HG02642 (cell line): ENCODE measurements at regions not wholly inside any gene's neighbourhood (a gene's known extent, or its start where the extent isn't known, plus 50 kb on each side); places are given as distances from the start of the nearest gene placed in this dataset.

Source experiments
- ATAC-seq: cut with Tn5 transposase; IDR thresholded peaks from one replicate; pipeline ENCODE4 v1.9.1; 2021; ENCODE audit warnings: mild to moderate bottlenecking; ENCODE audit not compliant: unreplicated experiment, poor library complexity

DNA sequence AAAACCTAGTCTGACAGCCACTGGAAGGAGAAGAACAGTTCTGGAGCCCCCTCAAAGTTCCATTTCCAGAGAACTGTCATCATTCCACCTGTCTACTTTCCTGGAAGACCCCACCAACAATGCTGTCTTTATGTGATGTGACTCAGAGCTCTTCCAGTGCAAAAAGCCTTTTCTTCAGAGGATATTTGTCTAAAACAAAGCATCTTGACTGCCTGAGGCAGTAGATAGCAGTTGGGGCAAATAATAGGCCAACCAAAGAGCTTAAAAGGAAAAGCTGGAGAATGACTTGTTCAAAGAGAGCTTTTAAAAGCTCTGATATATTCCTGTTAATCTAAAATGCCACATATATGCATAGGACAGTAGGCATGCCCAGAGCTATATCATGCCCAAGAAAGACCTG, 62.6 kb downstream of the MIS18A start:
- no peak for ATAC-seq

DNA sequence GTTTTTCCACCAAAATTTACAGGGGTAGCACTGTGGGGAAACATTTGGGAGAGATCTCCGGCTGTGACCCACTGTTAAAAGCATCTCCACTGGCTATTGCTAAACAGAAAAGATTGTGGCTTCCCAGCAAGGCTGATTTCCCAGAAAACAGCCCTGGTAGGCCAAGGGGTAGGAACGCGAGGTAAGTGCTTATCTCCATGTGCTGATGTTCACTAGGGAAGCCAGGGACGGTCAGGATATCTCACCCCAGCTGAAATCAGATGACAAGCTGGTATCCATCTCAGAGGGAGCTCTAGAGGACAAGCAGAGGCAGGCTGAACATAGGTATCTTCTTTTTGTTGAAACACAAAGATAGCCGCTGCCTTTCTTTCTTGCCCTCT, 63.6 kb downstream of the MIS18A start:
- no peak for ATAC-seq

DNA sequence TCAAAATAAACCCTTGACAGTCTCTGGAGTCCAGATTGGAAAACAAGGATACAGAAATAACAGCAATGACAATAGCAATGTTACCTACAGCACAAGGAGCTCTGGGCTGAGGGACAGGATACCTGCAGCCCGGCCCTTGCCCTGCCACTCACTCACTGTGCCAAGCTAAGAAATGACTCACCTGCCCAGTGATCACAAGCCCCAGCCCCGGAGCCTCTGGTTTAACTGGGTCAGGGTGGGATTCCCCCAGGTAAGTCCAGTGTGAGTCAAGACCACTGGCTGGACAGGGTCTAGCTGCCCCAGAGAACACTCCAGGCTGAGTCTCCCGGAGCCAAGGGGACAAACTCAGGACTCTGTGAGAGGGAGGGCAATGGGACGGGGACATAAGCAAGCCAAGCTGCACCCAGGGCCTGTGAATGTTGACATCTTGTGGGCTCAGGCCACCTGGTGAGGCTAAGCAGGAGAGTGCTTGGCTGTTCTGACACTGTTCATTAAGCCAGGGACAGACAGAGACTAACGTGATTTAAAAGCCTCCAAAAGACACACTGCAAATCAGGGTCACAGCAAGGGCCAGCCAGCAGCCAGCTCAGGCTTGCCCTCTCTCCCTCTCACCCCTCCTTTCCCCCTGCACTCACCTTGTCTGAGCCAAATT, 64.1 kb downstream of the MIS18A start:
- no peak for ATAC-seq

DNA sequence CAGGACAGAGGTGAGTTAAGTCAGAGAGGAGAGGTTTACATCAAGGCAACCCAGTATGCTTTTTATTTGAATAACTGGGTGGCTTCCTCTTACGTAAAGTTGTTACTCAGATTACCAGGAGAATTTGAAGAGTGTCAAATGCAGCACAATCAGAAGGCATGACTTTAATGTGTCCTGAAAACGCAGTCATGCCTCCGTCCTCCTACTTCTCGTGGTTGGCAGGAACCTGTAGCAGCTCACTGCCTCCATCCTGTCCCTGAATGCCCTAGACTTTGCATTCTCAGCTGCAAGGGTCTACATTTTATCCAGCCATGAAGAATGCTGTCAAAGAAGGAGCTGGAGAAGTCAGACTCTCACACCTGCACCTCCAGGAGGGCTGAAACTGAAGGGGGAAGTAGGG, 66.7 kb downstream of the MIS18A start:
- no peak for ATAC-seq

DNA sequence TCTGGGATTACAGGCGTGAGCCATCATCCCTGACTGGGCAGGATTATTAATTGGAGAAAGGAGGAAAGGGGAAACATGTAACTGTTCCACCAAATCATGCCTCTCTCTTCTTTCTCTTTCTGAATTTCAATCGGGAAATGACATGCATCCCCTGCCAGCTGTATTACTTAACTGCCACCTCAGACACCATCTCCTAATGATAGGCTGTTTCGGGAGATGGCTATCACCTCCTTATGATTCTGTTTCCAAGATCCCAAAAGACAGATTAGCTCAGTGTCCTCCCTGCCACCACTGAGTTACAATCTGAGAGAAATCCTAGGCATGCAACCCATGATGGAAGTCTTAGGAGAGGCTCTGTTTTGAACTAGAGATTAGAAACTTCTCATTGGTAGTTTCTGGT, 67.5 kb downstream of the MIS18A start:
- no peak for ATAC-seq

DNA sequence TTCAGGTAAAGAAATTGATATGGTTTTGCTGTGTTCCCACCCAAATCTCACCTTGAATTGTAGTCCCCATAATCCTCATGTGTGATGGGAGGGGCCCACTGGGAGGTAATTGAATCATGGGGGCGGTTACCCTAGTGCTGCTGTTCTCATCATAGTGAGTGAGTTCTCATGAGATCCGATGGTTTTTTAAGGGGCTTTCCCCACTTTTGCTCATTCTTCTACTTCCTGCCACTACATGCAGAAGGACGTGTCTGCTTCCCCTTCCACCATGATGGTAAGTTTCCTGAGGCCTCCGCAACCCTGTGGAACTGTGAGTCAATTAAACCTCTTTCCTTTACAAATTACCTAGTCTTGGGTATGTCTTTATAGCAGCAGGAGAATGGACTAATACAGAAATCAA, 69.3 kb downstream of the MIS18A start:
- no peak for ATAC-seq

DNA sequence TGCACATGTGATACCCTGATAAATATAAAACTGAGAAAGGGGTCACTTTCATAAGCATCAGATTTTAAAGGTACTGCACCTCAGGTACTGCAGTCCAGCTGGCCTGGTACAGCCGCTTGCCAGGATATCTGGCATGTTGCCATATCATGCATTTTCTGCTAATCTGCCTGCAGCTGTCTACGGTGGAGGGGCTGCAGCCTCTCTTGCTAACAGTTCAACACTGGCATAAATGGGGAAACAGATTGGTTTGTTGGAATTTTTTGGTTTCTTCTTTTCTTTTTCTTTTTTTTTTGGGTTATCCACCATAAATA, 71.5 kb downstream of the MIS18A start:
- no peak for ATAC-seq

DNA sequence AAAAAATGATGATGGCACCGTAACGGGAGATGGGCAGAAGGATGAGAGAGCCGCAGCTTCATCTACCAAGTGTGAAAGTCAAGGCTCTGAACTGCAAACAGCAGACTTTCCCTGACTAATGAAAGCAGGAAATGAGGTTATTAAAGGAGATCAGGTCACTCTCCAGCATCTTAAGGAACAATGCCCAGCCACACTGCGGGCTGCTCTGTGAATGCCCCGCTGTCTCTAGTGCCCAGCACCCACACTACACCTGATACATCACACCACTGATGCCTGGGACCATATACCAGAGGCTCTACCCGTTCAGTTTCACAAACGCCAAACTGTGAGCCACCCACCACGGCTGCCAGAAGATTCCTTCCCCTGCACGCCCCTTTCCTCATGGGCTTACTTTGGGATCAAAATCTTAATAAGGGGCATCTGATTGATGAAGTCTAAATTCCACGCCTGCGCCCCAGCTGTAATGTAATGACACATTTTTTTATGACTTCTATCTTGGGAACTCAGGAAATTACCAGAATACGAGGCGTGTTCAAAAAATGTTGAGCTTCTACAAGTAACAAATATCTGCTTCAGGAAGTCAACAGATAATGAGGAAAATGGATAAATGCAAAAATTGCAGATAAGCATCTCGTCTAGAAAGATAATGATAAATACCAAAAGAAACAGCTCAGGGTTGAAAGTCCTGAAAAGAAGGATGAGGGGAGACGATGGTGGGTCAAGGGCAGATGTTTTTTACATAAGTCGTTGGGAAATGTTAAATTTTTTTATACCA, 72.0 kb downstream of the MIS18A start:
- no peak for ATAC-seq

DNA sequence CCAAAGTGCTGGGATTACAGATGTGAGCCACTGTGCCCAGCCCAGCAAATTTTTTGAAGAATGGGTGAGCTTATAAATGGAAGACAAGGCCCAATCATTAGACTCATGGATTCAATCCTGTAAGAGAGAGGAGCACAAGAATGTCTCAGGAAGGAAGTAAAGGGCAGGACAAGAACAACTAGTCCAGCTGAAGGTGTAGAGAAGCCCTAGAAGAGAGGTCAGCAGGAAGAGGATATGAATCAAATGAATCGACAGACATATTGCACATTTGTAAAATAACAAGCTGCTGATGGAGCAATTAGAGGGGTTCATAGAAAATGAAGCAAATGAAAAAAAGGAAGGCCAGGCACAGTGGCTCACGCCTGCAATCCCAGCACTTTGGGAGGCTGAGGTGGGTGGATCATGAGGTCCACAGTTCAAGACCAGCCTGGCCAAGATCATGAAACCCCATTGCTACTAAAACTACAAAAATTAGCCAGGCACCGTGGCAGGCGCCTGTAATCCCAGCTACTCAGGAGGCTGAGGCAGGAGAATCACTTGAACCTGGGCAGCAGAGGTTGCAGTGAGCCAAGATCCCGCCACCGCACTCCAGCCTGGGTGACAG, 74.9 kb downstream of the MIS18A start:
- ATAC-seq: no peak

DNA sequence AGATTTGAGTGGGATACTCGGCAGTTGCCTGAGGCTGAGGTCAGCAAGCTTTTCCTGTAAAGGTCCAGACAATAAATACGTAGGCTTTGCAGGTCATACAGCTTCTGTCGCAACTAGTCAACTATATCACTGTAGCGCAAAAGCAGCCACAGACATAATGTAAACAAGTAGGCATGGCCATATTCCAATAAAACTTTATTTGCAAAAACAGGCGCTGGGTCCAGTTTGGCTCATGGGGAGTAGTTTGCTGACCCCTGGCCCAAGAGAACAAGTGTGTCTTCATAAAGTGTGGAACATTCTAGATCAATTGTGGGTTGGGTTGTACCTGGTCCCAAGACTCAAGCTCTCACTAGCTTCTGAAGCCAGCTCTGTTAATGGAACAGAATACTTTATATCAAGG, 78.8 kb downstream of the MIS18A start:
- no peak for ATAC-seq

DNA sequence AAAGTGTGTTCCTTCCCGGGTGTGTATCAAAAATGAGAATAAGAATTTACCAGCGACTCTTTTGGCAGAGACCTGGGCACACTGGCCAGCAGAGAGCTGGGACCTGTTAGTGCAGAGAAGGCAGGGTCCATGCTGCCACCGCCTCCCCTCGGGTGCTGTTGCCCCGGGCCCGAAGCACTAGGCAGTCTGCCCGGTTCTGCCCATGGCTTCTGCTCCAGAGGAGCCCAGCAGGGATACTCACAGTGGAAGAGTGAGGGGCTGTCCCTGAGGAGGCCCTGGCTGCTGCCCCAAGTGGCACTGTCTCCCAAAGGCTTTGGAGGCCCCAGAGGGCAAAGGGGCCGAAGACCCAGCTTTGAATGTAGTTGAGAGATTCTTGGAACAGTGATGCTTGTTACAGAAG, 80.5 kb downstream of the MIS18A start:
- no peak for ATAC-seq

DNA sequence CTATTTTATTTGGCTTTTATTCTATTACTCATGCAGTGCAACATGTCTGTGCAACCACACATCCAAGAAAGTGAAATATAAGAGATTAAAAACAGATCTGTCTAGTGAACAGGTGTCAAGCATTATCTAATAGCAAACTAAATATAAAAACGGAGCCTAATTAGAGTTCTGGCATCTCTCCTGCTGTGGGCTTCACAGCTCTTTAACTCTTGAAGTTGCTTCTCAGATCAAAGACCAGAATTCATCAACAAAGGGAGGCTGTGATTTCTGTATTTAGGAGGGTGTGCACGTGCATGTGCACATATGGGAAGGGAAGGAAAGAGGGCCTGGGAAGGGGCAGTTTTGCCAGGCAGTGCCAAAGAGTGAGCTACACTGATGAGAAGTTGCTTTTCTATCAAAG, 81.0 kb downstream of the MIS18A start:
- no peak for ATAC-seq

DNA sequence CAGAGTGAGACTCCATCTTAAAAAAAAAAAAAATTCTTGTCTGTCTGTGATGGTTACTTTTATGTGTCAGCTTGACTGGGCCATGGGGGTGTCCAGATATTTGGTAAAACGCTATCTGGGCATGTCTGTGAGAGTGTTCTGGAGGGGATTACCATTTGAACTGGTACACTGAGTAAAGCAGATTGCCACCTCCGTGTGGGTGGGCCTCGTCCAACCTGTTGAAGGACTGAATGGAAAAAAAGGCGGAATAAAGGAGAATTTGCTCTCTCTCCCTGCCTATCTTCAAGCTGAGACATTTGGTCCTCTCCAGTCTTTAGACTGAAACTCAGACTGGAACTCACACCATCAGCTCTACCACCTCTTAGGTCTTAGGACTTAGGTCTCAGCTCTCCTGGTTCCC, 82.8 kb downstream of the MIS18A start:
- ATAC-seq: no peak

DNA sequence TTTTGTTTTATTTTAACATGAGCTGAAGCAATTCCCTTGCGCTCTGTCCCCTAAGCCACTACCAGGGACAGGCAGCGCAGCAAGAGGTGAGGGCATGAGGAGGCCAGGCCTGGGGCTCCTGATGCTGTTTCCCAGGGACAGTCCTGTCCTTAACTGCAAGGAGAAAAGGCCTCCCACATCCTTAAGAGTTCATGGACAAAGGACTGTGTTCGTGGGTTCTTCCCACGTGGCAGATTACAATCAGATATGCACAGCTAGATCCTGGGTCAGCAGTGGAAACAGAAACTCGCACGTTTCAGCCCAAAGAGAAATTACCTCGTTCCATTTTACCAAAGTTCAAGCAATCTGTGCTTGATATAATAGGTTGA, 85.8 kb downstream of the MIS18A start:
- ATAC-seq: no peak

DNA sequence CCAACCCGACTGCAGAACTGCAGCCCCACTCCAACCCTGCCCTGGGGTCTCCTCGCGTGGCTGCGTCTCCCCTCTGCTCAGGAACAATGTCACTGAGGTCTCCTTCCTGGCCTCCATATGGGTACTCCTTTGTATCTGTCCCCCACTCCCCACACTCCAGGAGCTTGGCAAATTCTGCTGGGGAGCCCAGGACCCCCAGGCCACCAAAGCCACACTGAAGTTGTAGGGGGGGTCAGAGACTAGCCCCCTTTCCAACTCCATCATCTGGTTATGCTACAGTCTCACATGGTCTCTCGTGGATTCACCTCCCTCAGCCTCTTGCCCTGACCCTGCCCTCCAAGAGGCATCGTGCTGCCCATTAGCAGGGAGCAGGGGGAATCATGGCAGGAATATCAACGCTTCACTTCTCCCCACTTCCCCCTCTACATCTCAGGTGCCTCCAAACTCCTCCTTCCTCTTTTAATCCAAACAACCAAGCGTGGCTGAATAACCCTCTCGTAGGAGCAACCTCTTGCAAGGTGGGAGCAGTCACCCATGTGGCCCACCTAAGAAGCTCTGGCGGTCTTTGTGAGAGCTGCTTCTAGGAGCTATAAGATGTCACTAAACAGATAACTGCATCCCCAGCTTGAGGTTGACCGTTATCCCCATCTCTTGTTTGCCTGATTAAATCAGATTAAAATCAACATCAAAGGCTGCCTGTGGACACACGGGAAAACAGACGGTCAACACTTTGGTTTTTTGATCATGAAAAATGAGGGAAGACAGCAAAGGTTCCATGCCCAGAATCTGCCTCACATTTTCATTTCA, 86.4 kb downstream of the MIS18A start:
- ATAC-seq: no peak

DNA sequence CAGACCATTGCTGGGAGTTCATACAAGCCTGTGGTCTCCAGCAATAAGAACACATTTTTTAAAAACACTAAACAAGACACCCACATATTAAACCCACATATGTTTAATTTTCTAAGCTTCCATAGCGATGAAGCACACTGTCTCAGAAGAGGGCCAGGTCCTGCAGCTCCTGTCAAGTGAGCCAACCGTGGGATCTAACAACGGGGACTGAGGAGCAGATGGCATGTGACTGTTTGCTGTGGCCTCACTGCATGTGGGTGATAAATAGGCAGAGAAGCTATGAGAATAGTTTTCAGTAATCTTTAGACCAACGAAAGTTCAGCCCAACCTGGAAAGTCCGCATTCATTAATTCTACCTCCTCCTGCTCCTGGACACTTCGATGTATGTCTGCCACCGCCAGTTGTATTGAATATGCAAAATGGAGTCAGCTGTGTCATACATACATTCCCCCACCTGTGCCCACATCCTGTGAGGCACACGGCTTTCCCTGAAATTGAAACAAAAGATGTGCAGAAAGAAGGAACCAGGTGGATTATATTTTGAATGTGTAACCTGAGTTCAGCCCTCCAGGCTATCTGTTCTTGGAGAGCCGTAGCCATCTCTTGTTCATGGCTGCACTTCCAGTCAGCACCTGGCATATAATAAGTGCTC, 88.2 kb downstream of the MIS18A start:
- no peak for ATAC-seq

DNA sequence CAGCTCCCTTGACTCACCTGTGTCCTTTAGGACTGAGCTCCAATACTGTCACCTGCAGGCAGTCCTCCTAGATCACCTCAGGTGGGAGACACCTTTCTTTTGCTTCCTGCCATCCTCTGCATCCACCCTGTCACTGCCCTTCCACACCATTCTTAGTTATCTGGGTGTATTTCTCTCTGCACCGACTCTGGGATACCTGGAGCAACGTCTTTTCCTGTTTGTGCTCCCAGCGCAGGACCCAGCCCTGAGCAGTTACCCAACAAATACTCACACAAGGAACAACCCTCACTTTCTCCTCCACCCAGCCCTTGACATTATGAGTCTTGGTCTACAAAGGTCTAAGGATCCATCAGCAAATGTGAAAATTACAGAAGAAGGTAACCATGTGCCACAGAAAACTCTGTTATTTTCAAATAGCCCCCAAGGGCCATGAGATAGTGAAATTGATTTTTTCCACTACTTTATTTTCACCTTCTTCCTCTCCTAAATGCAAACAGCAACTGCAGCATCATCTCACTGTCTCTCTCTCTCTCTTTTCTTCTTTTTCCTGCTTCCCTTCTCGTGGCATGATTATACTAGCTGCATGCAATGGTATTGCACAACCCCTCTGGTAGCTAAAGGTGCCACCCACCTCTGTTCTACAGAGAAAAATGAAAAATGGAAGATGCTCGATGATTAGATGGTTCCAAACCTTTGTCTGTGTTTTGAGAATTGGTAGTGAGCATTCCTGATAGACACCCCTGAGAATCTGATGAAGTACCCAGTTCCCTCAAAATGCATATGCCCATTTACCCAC, 89.0 kb downstream of the MIS18A start:
- no peak for ATAC-seq

DNA sequence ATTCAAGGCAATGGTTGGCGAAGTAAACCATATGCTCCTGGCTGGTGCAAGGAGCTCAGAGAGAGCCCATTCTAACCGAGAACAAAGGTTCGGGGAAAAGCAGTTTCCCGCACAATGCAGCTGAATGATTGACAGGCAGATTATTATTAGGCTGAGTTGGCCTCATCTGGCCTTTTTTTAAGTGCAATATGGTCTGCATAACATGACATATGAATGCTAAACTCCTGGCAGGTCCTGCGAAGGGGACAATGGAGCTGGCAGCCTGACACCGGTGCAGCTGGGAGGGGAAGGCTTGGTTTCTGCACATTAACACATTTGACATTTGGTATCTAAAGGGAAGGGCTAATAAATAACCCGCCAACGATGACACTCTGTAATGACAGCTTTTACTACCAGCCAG, 92.0 kb downstream of the MIS18A start:
- ATAC-seq: no peak

DNA sequence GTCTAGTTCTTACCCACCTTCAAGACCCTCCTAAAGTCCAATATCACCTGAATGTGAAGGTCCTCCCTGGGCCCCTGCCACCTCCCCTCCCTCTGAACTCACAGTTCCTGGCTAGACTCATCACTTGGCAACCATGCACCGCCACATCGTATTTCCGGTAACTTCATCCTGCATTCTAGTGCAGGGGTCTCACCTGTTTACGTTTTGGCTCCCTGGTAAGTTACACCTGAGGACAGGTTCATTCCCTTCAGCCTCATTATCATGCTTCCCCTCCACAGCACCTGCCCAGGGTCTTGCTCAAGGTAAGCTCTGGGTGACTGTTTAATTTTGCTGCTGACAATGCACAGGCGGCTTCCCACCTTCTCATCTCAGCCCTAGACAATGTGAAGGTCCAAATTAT, 93.1 kb downstream of the MIS18A start:
- no peak for ATAC-seq

DNA sequence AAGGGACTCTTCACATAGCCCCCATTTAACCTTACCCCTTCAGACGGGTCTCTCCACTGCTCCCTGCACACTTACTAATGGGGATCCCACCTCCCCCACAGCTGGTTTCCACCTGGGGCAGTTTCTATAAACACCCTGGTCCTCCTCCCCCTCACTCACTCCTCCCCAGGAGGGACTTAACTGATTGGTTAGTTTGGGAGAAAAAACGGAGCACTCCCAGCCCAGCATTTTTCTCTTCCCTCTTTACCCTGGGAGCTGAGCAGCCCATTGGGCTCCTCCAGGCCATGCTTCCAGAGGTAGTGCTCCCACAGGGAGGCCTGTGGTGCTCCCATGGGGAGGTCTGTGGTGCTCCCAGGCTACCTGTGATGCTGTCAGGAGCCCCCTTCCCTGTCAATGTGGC, 93.7 kb downstream of the MIS18A start:
- ATAC-seq: no peak
